Brain pericyte (primary cell): ENCODE measurements at regions not wholly inside any gene's neighbourhood (a gene's known extent, or its start where the extent isn't known, plus 50 kb on each side); places are given as distances from the start of the nearest gene placed in this dataset.
"Not testable (repeated sequence)": the region's sequence is repeated elsewhere in the genome, so short reads cannot be mapped to it uniquely, and the experiment has no call there.

Experiments
- DNase-seq: peaks from one replicate; pipeline ENCODE4 v3.0.0-alpha.2; 2012; ENCODE audit warnings: low read depth, low spot score

- DNase-seq = no peak
Observed at GRCh38 chr2:8137801-8138200, 544.1 kb upstream of the ID2 start.

GRCh38 chr2:8138525-8138922 lies 543.3 kb upstream of the ID2 start:
- DNase-seq = no peak

- no peak for DNase-seq
Observed at GRCh38 chr2:8138923-8139667, 542.8 kb upstream of the ID2 start.

GRCh38 chr2:8139668-8140200 lies 542.1 kb upstream of the ID2 start:
- no peak for DNase-seq

GRCh38 chr2:8141079-8141707 lies 540.7 kb upstream of the ID2 start:
- DNase-seq = no peak

- no peak for DNase-seq
Observed at GRCh38 chr2:8141780-8142179, 540.1 kb upstream of the ID2 start.

- no peak for DNase-seq
Observed at GRCh38 chr2:8142461-8142860, 539.4 kb upstream of the ID2 start.

- no peak for DNase-seq
Observed at GRCh38 chr2:8144131-8144631, 537.7 kb upstream of the ID2 start.

GRCh38 chr2:8144785-8145184 lies 537.1 kb upstream of the ID2 start:
- DNase-seq = no peak

GRCh38 chr2:8145375-8145774 lies 536.5 kb upstream of the ID2 start:
- not testable (repeated sequence) for DNase-seq

GRCh38 chr2:8146132-8147005 lies 535.5 kb upstream of the ID2 start:
- no peak for DNase-seq

GRCh38 chr2:8148260-8149006 lies 533.4 kb upstream of the ID2 start:
- DNase-seq = no peak

GRCh38 chr2:8149007-8149405 lies 532.9 kb upstream of the ID2 start:
- DNase-seq = no peak

GRCh38 chr2:8149985-8150539 lies 531.8 kb upstream of the ID2 start:
- DNase-seq = no peak

- DNase-seq = no peak
Observed at GRCh38 chr2:8151888-8152287, 530.0 kb upstream of the ID2 start.

- no peak for DNase-seq
Observed at GRCh38 chr2:8152392-8153257, 529.2 kb upstream of the ID2 start.

GRCh38 chr2:8153258-8153718 lies 528.6 kb upstream of the ID2 start:
- no peak for DNase-seq

- DNase-seq = no peak
Observed at GRCh38 chr2:8154270-8154669, 527.6 kb upstream of the ID2 start.

- DNase-seq = no peak
Observed at GRCh38 chr2:8154936-8155335, 526.9 kb upstream of the ID2 start.
